KOPT-K1 (cell line): ENCODE measurements at regions not wholly inside any gene's neighbourhood (a gene's known extent, or its start where the extent isn't known, plus 50 kb on each side); places are given as distances from the start of the nearest gene placed in this dataset.

Experiments used
- H3K27ac ChIP-seq: fragments of 200-600 bp; sonication (generic); 2 replicates; pipeline ENCODE4 v1.5.1; 2016; ENCODE audit warnings: antibody characterized with exemption, mild to moderate bottlenecking, low read depth, low read length; ENCODE audit not compliant: poor library complexity, severe bottlenecking
- H3K36me3 ChIP-seq: fragments of 200-600 bp; sonication (generic); 2 replicates; pipeline ENCODE4 v1.5.1; 2017; ENCODE audit warnings: antibody characterized with exemption, mild to moderate bottlenecking, low read length, moderate library complexity; ENCODE audit not compliant: insufficient read depth
- H3K9me3 ChIP-seq: fragments of 200-600 bp; sonication (generic); 2 replicates; pipeline ENCODE4 v1.5.1; 2017; ENCODE audit warnings: antibody characterized with exemption, low read length, mild to moderate bottlenecking; ENCODE audit not compliant: insufficient read depth, poor library complexity, severe bottlenecking

GRCh38 chr2:487186-488079 lies 189.8 kb downstream of the TMEM18 start:
- H3K9me3 ChIP-seq = no peaks in the 10 kb centered on the region
- H3K36me3 ChIP-seq = no peaks in the 10 kb centered on the region
- H3K27ac ChIP-seq = no peak overlapping the region

- H3K9me3 ChIP-seq = no peaks in the 10 kb centered on the region
- H3K27ac ChIP-seq = no peak overlapping the region
- no peaks in the 10 kb centered on the region for H3K36me3 ChIP-seq
These were observed 190.8 kb downstream of the TMEM18 start for GRCh38 chr2:486371-486770.

- Histone ChIP-seq H3K27ac (no peak overlapping the region), H3K36me3 (no peaks in the 10 kb centered on the region), H3K9me3 (no peaks in the 10 kb centered on the region)
These were observed 193.5 kb upstream of the ALKAL2 start for GRCh38 chr2:481388-481787.

- H3K27ac ChIP-seq = no peak overlapping the region
- no peaks in the 10 kb centered on the region for H3K36me3 ChIP-seq
These were observed 191.7 kb upstream of the ALKAL2 start for GRCh38 chr2:479490-480176.

GRCh38 chr2:479031-479430 lies 191.1 kb upstream of the ALKAL2 start:
- peaks cover 4% of the 10 kb centered on the region for H3K9me3 ChIP-seq
- no peaks in the 10 kb centered on the region for H3K36me3 ChIP-seq
- H3K27ac ChIP-seq = no peak overlapping the region

More at GRCh38 chr2:479490-480176, 191.7 kb upstream of the ALKAL2 start:
- peaks cover under 1% of the 10 kb centered on the region for H3K9me3 ChIP-seq

DNA sequence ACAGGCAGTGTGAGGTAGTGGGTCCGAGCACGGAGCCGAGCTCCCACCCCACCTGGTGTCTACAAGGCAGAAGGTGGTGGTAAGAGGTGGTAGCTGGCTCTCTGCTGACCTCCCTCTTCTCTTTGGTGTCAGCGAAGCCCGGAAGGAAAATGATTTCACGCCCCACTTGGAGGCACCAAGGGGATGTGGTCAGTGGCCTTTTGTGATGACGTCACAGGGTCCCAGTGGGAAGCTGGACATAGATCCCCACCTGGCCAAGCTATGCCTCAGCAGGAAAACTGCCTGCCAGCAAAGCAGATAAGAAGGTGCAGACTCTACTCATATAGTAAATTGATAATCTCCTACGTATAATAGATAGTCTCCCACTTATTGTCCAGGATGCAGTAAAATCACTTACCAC lies 183.7 kb upstream of the ALKAL2 start:
- Histone ChIP-seq H3K27ac (no peak overlapping the region), H3K36me3 (no peaks in the 10 kb centered on the region)

DNA sequence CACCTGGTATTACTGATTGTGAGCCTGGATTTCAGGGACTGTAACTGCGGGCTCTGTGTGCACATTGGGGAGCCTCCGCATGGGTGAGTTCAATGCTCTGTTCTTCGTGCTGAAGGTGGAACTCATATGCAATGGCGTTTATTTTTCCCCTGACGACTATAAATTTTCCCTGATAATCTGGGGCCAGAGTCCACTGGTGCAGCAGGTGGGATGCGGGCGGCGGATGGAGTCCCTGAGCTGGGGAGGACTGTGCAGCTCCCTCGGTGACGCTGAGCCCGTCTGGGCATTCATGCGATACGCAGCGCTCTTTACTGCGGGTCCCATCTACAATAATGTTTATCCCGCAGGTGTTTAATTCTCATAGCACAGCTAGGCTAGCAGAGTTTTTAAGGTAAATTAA lies 181.6 kb upstream of the ALKAL2 start:
- no peaks in the 10 kb centered on the region for H3K36me3 ChIP-seq
- H3K9me3 ChIP-seq = peaks cover 10% of the 10 kb centered on the region
- H3K27ac ChIP-seq = no peak overlapping the region

More for the DNA sequence above, 183.7 kb upstream of the ALKAL2 start:
- peaks cover 12% of the 10 kb centered on the region for H3K9me3 ChIP-seq

DNA sequence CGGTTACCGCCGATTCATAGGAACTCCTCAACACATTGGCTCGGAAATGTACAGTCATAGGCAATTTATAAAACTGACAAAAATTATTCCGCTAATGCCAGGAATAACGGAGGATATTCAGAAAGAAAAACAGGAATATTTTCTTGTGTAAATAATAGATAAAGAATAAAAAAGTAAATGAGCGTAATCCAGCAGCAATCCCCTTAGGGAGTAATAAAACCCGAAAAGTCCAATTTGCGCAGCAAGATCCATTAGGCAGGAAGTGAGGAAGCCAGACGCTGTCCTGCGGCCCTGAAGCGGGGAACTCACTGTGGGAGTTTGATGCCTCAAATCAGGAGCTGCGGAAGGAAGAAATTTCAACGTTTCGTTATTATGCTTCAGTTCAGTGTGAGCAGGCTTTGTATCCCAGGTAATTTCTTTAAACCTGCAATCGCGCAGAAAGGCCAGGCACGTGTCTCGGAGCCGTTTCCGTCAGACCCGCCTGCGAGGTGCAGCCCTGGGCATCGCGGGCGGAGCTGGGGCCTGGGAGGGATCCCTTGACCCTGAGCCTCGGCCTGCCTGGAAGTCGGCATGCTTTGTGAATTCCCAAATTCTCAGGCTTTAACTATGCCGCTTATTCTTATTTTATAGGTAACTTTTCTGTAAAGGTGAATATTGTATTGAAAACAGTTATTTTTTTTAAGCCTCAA lies 180.9 kb upstream of the ALKAL2 start:
- no peak overlapping the region for H3K27ac ChIP-seq
- no peaks in the 10 kb centered on the region for H3K36me3 ChIP-seq
- H3K9me3 ChIP-seq = peaks cover 6% of the 10 kb centered on the region

- H3K9me3 ChIP-seq = no peaks in the 10 kb centered on the region
- H3K36me3 ChIP-seq = no peaks in the 10 kb centered on the region
- H3K27ac ChIP-seq = no peak overlapping the region
These were observed 180.2 kb upstream of the ALKAL2 start for GRCh38 chr2:467892-468647.

GRCh38 chr2:467543-467891 lies 179.6 kb upstream of the ALKAL2 start:
- Histone ChIP-seq H3K36me3 (no peaks in the 10 kb centered on the region), H3K27ac (no peak overlapping the region), H3K9me3 (no peaks in the 10 kb centered on the region)

- Histone ChIP-seq H3K27ac (no peak overlapping the region), H3K36me3 (no peaks in the 10 kb centered on the region), H3K9me3 (no peaks in the 10 kb centered on the region)
These were observed 179.2 kb upstream of the ALKAL2 start for GRCh38 chr2:467101-467500.

- Histone ChIP-seq H3K27ac (no peak overlapping the region), H3K9me3 (no peaks in the 10 kb centered on the region), H3K36me3 (no peaks in the 10 kb centered on the region)
These were observed 176.8 kb upstream of the ALKAL2 start for GRCh38 chr2:464562-465309.

- no peaks in the 10 kb centered on the region for H3K9me3 ChIP-seq
- no peaks in the 10 kb centered on the region for H3K36me3 ChIP-seq
- H3K27ac ChIP-seq = no peak overlapping the region
These were observed 173.0 kb upstream of the ALKAL2 start for GRCh38 chr2:460861-461260.

DNA sequence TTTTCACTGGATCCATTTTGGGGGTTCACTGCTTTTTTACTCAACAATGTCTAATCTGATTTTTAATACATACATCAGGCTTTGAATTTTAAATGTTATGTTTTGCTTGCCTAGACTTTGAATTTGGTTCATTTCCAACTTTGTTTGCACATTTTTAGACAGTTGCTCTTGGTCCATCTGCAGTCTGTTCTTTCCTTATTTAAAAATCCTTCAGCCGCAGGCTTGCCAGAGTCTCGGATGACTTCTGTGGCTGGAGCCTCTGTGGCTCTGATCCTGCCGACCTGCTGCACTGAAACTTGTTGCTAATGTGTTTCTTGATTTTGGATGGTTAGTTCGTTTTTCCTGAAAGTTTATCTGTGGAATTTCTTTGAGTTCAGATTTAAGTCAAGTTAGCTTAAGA lies 172.0 kb upstream of the ALKAL2 start:
- Histone ChIP-seq H3K27ac (no peak overlapping the region), H3K36me3 (no peaks in the 10 kb centered on the region), H3K9me3 (no peaks in the 10 kb centered on the region)
